ENCODE measurements at regions not wholly inside any gene's neighbourhood (a gene's known extent, or its start where the extent isn't known, plus 50 kb on each side); places are given as distances from the start of the nearest gene placed in this dataset.
A peak's percentile ranks its signal among the peaks of the same experiment; 100 is the strongest.

GRCh38 chr19:30653646-30654386 lies 281.6 kb downstream of the ZNF536 start:
- DNase-seq (ENCODE audit: low spot score in 2 of 2) (no peak), ATAC-seq (no peak)
- Mint-ChIP-seq H3K36me3 (no peaks in the 10 kb centered on the region), H3K27ac (no peak overlapping the region), H3K9me3 (peaks cover 3 to 4% of the 10 kb centered on the region in 2 donors)

DNA sequence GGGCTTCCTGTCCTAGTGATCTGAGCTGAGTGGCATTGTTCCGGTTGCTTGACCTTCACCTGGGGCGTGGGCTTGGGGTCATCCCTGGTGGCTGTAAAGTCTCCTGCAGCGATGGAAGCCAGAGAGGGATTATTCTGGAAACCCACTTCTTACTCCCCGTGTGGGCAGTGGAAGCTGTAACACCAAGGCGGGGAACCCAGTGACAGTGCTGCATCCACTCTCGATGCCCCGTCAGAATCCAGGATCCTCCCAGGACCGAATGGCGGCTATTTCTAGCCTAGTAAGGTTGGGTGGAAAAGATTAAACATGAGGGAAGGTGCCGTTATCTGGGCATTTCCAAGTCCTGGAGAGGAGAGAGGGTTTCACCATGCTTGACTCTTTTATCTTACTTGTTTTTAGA lies 280.6 kb downstream of the ZNF536 start:
- no peaks in the 10 kb centered on the region for H3K9me3 Mint-ChIP-seq
- no peak for ATAC-seq
- H3K27ac Mint-ChIP-seq: no peak overlapping the region

GRCh38 chr19:30651691-30652090 lies 279.5 kb downstream of the ZNF536 start:
- no peak overlapping the region for H3K27ac Mint-ChIP-seq
- no peak for DNase-seq (ENCODE audit: low spot score in 2 of 2)
- ATAC-seq: no peak
- no peaks in the 10 kb centered on the region for H3K36me3 Mint-ChIP-seq
- H3K9me3 Mint-ChIP-seq: no peaks in the 10 kb centered on the region

More for the DNA sequence above, 280.6 kb downstream of the ZNF536 start:
- DNase-seq (ENCODE audit: low spot score in 2 of 2): no peak
- no peaks in the 10 kb centered on the region for H3K36me3 Mint-ChIP-seq

- H3K27ac Mint-ChIP-seq: no peak overlapping the region
- DNase-seq (ENCODE audit: low spot score in 2 of 2): no peak
- no peaks in the 10 kb centered on the region for H3K36me3 Mint-ChIP-seq
- no peaks in the 10 kb centered on the region for H3K9me3 Mint-ChIP-seq
- no peak for ATAC-seq
These were observed 278.9 kb downstream of the ZNF536 start for GRCh38 chr19:30651066-30651465.

- no peaks in the 10 kb centered on the region for H3K36me3 Mint-ChIP-seq
- no peaks in the 10 kb centered on the region for H3K9me3 Mint-ChIP-seq
- ATAC-seq: peak in 1 of 2 donors; percentile 41
- peak in 1 of 2 donors; percentile 36 for DNase-seq (ENCODE audit: low spot score in 2 of 2)
- no peak overlapping the region for H3K27ac Mint-ChIP-seq
These were observed 277.9 kb downstream of the ZNF536 start for GRCh38 chr19:30649934-30650614.

- H3K36me3 Mint-ChIP-seq: no peaks in the 10 kb centered on the region
- H3K27ac Mint-ChIP-seq: no peak overlapping the region
- ATAC-seq (no peak), DNase-seq (ENCODE audit: low spot score in 2 of 2) (no peak)
- no peaks in the 10 kb centered on the region for H3K9me3 Mint-ChIP-seq
These were observed 277.0 kb downstream of the ZNF536 start for GRCh38 chr19:30648866-30649862.

GRCh38 chr19:30647891-30648720 lies 275.9 kb downstream of the ZNF536 start:
- Mint-ChIP-seq H3K9me3 (no peaks in the 10 kb centered on the region), H3K36me3 (no peaks in the 10 kb centered on the region)
- ATAC-seq: no peak

DNA sequence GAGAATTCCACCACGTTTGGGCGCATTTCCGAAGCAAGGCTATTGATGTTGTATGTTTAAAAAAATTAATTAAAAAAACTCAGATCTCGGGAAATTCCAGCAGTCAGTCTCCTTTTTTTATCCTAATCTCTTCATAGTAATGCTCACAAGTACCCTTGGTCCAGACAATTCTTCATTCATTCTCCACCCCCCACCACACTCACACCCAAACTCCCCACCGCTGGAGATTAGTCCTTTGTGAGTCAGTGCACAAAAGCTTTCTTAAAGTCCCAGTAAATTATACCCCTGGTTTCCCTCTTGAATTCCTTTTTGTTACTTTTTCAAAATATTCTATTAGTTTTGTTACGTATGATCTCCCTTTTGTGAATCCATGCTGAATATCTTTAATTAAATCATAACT lies 274.6 kb downstream of the ZNF536 start:
- no peak for DNase-seq (ENCODE audit: low spot score in 2 of 2)
- Mint-ChIP-seq H3K36me3 (no peaks in the 10 kb centered on the region), H3K9me3 (no peaks in the 10 kb centered on the region), H3K27ac (no peak overlapping the region)
- no peak for ATAC-seq

More at GRCh38 chr19:30647891-30648720, 275.9 kb downstream of the ZNF536 start:
- no peak for DNase-seq (ENCODE audit: low spot score in 2 of 2)
- no peak overlapping the region for H3K27ac Mint-ChIP-seq

GRCh38 chr19:30645946-30646577 lies 273.9 kb downstream of the ZNF536 start:
- H3K27ac Mint-ChIP-seq: no peak overlapping the region
- H3K36me3 Mint-ChIP-seq: no peaks in the 10 kb centered on the region
- no peak for DNase-seq (ENCODE audit: low spot score in 2 of 2)
- H3K9me3 Mint-ChIP-seq: no peaks in the 10 kb centered on the region
- ATAC-seq: no peak

DNA sequence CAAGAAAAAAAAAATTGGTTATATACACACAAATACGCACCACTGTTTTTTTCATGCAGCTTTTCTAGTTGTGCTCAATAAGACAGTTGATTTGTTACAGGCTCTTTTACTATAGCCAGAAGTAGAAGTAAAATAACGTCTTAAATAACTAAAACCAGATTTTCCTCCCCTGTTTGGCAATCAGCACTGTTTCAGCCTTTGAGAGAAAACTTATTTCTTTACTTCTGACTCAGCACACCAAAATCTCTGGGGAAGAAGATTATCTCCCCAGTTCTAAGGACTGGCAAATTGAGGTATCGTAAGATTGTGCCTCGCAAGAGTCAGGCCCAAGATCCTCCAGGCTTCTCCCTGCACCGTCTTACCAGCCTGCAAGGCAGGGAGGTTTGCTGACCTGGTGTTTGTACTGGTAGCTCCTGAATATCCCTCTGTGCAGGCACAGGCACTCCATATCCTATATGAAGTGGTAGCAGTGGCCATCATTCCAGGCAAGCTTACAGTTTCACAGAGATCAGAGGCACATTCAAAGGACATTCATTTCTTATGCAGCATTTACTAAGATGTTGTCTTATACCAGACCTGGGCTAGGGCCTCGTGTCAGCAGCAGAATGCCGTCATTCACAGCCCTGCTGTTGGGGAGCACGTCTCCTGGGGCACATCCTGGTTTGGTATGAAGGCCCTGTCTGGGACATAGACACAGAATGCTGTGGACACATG lies 268.2 kb downstream of the ZNF536 start:
- DNase-seq (ENCODE audit: low spot score in 2 of 2) (no peak), ATAC-seq (no peak)

DNA sequence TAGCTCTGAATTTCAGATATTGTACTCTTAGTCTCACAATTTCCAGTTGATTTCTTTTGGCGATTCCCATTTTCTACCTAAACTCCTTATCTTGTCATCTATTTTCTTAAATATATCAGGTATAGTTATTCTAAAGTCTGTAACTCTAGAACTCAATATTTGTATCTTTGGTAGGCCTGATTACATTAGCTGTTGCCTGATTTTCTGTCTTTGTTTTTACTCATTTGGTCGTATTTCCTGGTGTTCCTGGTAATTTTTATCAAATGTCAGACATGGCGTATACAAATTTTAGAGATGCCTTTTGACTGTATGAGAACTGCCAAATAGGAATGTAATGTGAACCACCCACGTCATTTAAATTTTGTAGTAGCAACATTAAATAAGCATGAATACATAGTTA lies 266.7 kb downstream of the ZNF536 start:
- H3K27ac Mint-ChIP-seq: no peak overlapping the region
- no peak for ATAC-seq

More for the DNA sequence above, 268.2 kb downstream of the ZNF536 start:
- peaks cover 7 to 10% of the 10 kb centered on the region in 2 donors for H3K9me3 Mint-ChIP-seq
- no peak overlapping the region for H3K27ac Mint-ChIP-seq
- H3K36me3 Mint-ChIP-seq: no peaks in the 10 kb centered on the region

GRCh38 chr19:30637926-30638325 lies 265.7 kb downstream of the ZNF536 start:
- ATAC-seq (no peak), DNase-seq (ENCODE audit: low spot score in 2 of 2) (no peak)
- H3K36me3 Mint-ChIP-seq: no peaks in the 10 kb centered on the region
- peaks cover 7 to 10% of the 10 kb centered on the region in 2 donors for H3K9me3 Mint-ChIP-seq
- H3K27ac Mint-ChIP-seq: no peak overlapping the region

More for the DNA sequence above, 266.7 kb downstream of the ZNF536 start:
- no peak for DNase-seq (ENCODE audit: low spot score in 2 of 2)
- H3K36me3 Mint-ChIP-seq: no peaks in the 10 kb centered on the region
- H3K9me3 Mint-ChIP-seq: peaks cover 7 to 10% of the 10 kb centered on the region in 2 donors

DNA sequence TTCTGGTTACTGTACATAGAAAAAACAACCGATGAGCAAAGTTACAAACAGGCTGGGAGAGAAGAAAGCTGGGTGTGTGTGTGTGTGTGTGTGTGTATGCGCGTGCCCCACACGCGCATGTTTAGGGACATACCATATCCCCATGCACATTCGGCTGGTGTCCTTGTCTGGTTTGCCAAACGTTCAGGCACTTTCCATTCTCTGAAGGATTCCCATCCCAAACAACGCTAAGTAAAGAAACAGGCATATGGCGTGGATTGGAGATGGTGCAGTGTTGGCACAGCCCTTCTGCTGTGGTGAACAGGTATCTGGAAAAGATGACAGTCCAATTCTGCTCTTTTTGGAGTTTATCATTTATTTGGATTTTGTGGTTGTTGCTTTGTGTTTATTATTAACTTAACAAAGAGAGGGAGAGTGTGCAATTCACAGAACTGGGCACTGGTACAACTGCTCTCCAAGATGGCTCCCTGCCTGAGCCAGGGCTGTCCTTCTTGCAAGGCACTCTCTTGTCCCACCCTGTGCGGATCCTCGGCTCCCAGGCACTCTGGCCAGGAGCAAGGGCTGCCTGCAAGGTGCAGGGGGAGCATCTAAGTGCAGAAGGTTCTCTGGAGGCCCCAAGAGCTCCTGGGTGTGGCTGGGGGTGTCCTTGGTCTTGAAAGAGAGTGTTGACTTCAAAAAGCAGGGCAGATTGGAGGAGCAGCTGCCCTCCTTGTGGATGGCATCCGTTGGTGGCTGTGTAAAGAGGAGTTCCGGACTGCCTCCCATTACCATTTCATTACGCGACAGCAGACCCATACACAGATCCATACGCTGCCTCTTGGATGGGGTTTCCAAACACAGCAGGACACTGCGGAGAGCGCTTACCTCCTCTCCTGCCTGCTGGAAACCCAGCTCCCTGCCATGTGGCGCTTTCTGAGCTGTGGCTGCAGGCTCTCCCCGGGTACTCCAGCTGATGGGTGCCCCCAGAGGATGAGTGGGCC lies 263.1 kb downstream of the ZNF536 start:
- no peak for DNase-seq (ENCODE audit: low spot score in 2 of 2)
- no peak for ATAC-seq
- H3K36me3 Mint-ChIP-seq: no peaks in the 10 kb centered on the region
- peaks cover 7 to 10% of the 10 kb centered on the region in 2 donors for H3K9me3 Mint-ChIP-seq
- no peak overlapping the region for H3K27ac Mint-ChIP-seq

DNA sequence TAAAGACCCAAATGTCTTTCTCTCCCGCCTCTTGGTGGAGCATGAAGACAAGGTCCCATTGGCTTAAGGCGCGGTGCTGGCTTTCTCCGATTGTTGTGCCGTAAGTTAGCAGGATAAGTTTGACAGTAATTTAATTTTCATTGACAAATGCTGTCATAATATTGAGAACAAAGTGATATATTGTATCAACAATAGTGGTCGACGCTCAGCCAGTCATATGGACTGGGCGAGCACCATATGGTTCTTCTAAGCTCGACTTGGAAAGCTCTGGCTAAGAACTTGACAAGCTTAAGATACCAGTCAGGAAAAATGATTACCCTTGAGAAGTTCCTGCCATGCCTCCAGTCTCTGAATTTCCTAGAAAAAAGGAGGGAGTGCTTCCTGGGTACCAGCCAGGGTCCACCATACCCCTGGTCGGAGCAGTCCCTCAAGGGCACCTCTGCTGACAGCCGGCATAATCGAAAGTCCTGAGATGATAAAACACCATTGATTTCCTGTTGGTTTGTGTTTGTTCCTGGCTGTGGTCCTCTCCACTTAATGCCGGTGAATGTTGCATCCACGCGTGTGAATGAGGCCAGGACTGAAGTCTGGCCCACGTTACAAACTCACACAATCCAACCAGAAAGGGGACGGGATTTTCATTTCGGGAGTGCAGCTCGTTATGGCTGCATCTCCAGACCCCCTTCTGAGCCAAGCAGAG lies 262.1 kb downstream of the ZNF536 start:
- DNase-seq (ENCODE audit: low spot score in 2 of 2) (no peak), ATAC-seq (no peak)
- peaks cover 7 to 10% of the 10 kb centered on the region in 2 donors for H3K9me3 Mint-ChIP-seq
- no peaks in the 10 kb centered on the region for H3K36me3 Mint-ChIP-seq
- H3K27ac Mint-ChIP-seq: no peak overlapping the region
